ENCODE measurements at regions not wholly inside any gene's neighbourhood (a gene's known extent, or its start where the extent isn't known, plus 50 kb on each side); places are given as distances from the start of the nearest gene placed in this dataset.

- Histone ChIP-seq H3K4me3 (ENCODE audit: low read length) (no peak overlapping the region), H3K9ac (ENCODE audit: low read length) (no peak overlapping the region), H3K27ac (ENCODE audit: low read depth, low read length) (no peak overlapping the region), H3K4me1 (ENCODE audit: control insufficient read depth, insufficient read depth, low read length) (no peaks in the 10 kb centered on the region), H3K27me3 (ENCODE audit: control insufficient read depth, insufficient read depth, low read length) (no peaks in the 10 kb centered on the region), H3K36me3 (ENCODE audit: control insufficient read depth, insufficient read depth, low read length) (no peaks in the 10 kb centered on the region)
These were observed 428.7 kb downstream of the INHBA start for GRCh38 chr7:41274179-41274578.

DNA sequence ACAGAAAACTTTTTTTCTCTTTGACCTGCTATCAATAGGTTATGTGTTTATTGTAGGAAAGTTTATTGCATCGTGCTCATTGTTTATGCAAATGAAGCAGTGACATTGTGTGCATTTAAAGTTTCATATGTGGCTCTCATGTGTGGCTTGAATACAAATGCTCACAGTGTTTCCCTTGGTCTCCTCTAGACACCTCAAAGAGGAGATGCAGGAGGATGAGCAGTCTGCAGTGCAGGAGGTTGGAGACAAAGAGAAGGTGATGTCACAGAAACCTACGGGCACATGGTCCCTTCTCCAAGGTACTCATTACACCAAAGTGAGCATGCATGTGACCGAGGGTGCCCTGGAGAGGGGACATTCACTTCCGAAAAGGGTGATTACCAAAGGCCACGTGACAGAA is 430.2 kb downstream of the INHBA start:
- Histone ChIP-seq H3K36me3 (ENCODE audit: control insufficient read depth, insufficient read depth, low read length) (no peaks in the 10 kb centered on the region), H3K4me3 (ENCODE audit: low read length) (no peak overlapping the region), H3K4me1 (ENCODE audit: control insufficient read depth, insufficient read depth, low read length) (no peaks in the 10 kb centered on the region), H3K9ac (ENCODE audit: low read length) (no peak overlapping the region), H3K27ac (ENCODE audit: low read depth, low read length) (no peak overlapping the region), H3K27me3 (ENCODE audit: control insufficient read depth, insufficient read depth, low read length) (no peaks in the 10 kb centered on the region)

DNA sequence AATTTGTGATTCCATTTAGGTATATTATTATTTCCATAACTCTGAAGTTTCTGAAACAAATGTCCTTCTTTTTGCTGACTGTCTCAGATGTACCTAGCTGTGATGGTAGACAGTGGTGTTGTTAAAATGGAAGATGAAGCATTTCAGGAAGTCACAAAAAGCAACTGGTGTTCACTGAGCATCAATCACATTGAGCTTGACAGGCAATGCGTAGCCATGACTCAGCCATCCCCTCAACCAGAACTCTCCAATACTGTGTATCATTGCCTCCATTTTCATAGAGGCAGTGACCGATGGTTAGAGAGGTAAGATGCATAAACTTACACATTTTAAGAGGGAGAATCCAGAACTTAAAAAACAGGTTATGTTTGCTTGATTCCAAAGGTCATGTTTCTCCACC is 434.0 kb downstream of the INHBA start:
- Histone ChIP-seq H3K27ac (ENCODE audit: low read depth, low read length) (no peak overlapping the region), H3K9ac (ENCODE audit: low read length) (no peak overlapping the region), H3K4me1 (ENCODE audit: control insufficient read depth, insufficient read depth, low read length) (no peaks in the 10 kb centered on the region), H3K27me3 (ENCODE audit: control insufficient read depth, insufficient read depth, low read length) (no peaks in the 10 kb centered on the region), H3K36me3 (ENCODE audit: control insufficient read depth, insufficient read depth, low read length) (no peaks in the 10 kb centered on the region), H3K4me3 (ENCODE audit: low read length) (no peak overlapping the region)

DNA sequence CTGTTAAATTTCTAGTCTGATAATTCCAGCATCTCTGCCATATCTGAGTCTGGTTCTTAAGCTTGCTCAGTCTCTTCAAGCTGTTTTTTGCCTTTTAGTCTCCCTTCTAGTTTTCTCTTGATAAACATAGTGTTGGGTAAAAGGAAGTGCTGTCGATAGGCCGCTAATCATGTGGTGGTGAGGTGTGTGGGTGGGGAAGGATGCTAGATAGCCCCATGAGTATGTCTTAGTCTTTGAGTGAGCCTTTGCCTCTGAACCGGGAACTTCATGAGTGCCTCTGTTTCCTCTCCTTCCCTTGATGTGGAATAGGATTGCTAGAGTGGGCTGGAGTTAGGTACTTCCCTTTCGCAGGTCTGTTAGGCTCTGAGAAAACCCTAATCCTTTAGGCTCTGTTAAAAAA is 441.8 kb downstream of the INHBA start:
- Histone ChIP-seq H3K36me3 (ENCODE audit: control insufficient read depth, insufficient read depth, low read length) (no peaks in the 10 kb centered on the region), H3K27ac (ENCODE audit: low read depth, low read length) (no peak overlapping the region), H3K27me3 (ENCODE audit: control insufficient read depth, insufficient read depth, low read length) (no peaks in the 10 kb centered on the region), H3K4me3 (ENCODE audit: low read length) (no peak overlapping the region), H3K9ac (ENCODE audit: low read length) (no peak overlapping the region), H3K4me1 (ENCODE audit: control insufficient read depth, insufficient read depth, low read length) (no peaks in the 10 kb centered on the region)

GRCh38 chr7:41257660-41258059 is 445.2 kb downstream of the INHBA start:
- Histone ChIP-seq H3K4me1 (ENCODE audit: control insufficient read depth, insufficient read depth, low read length) (no peaks in the 10 kb centered on the region), H3K27me3 (ENCODE audit: control insufficient read depth, insufficient read depth, low read length) (no peaks in the 10 kb centered on the region), H3K4me3 (ENCODE audit: low read length) (no peak overlapping the region), H3K27ac (ENCODE audit: low read depth, low read length) (no peak overlapping the region), H3K9ac (ENCODE audit: low read length) (no peak overlapping the region), H3K36me3 (ENCODE audit: control insufficient read depth, insufficient read depth, low read length) (no peaks in the 10 kb centered on the region)

DNA sequence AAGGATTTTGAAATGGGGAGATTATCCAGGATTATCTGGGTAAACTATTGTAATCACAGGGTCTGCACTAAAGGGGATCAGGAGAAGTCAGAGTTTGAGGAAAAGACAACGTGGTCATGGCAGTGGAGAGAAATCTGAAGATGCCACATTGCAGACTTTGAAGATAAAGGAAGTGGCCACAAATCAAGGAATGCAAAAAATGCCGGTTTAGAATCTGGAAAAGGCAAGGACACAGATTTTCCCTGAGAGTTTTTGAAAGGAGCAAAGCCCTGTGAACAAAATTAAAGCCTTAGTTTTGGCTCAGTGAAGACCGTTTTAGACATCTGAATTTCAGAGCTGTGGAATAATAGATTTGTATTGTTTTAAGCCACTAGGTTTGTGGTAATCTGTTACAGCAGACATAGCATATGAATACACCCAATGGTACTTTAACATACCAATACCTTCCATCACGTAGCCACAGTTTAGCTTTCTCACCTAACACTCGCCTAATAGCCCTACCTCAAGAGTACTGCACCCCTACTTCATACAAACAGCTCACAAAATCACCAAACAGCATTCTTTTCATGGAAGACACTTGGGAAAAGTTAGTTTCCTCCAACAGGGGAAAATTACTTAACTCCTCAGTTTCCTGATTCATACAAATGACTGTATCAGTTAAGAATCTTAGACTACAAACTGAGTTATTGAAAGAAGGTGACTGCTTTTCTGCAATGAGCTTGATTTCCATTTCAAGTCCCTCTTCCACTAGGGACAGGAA is 446.5 kb downstream of the INHBA start:
- H3K4me1 ChIP-seq (ENCODE audit: control insufficient read depth, insufficient read depth, low read length): no peaks in the 10 kb centered on the region
- no peak overlapping the region for H3K27ac ChIP-seq (ENCODE audit: low read depth, low read length)
- no peaks in the 10 kb centered on the region for H3K27me3 ChIP-seq (ENCODE audit: control insufficient read depth, insufficient read depth, low read length)
- no peak overlapping the region for H3K9ac ChIP-seq (ENCODE audit: low read length)
- no peak overlapping the region for H3K4me3 ChIP-seq (ENCODE audit: low read length)
- H3K36me3 ChIP-seq (ENCODE audit: control insufficient read depth, insufficient read depth, low read length): no peaks in the 10 kb centered on the region

GRCh38 chr7:41255716-41256115 is 447.2 kb downstream of the INHBA start:
- Histone ChIP-seq H3K27ac (ENCODE audit: low read depth, low read length) (no peak overlapping the region), H3K27me3 (ENCODE audit: control insufficient read depth, insufficient read depth, low read length) (no peaks in the 10 kb centered on the region), H3K36me3 (ENCODE audit: control insufficient read depth, insufficient read depth, low read length) (no peaks in the 10 kb centered on the region), H3K4me1 (ENCODE audit: control insufficient read depth, insufficient read depth, low read length) (no peaks in the 10 kb centered on the region), H3K9ac (ENCODE audit: low read length) (no peak overlapping the region), H3K4me3 (ENCODE audit: low read length) (no peak overlapping the region)

GRCh38 chr7:41255113-41255512 is 447.8 kb downstream of the INHBA start:
- H3K27me3 ChIP-seq (ENCODE audit: control insufficient read depth, insufficient read depth, low read length): no peaks in the 10 kb centered on the region
- no peaks in the 10 kb centered on the region for H3K36me3 ChIP-seq (ENCODE audit: control insufficient read depth, insufficient read depth, low read length)
- no peak overlapping the region for H3K27ac ChIP-seq (ENCODE audit: low read depth, low read length)
- no peaks in the 10 kb centered on the region for H3K4me1 ChIP-seq (ENCODE audit: control insufficient read depth, insufficient read depth, low read length)
- H3K4me3 ChIP-seq (ENCODE audit: low read length): no peak overlapping the region
- H3K9ac ChIP-seq (ENCODE audit: low read length): no peak overlapping the region

- no peaks in the 10 kb centered on the region for H3K36me3 ChIP-seq (ENCODE audit: control insufficient read depth, insufficient read depth, low read length)
- H3K4me3 ChIP-seq (ENCODE audit: low read length): no peak overlapping the region
- H3K27ac ChIP-seq (ENCODE audit: low read depth, low read length): no peak overlapping the region
- H3K9ac ChIP-seq (ENCODE audit: low read length): no peak overlapping the region
- H3K4me1 ChIP-seq (ENCODE audit: control insufficient read depth, insufficient read depth, low read length): no peaks in the 10 kb centered on the region
- H3K27me3 ChIP-seq (ENCODE audit: control insufficient read depth, insufficient read depth, low read length): no peaks in the 10 kb centered on the region
These were observed 449.9 kb downstream of the INHBA start for GRCh38 chr7:41252957-41253356.

DNA sequence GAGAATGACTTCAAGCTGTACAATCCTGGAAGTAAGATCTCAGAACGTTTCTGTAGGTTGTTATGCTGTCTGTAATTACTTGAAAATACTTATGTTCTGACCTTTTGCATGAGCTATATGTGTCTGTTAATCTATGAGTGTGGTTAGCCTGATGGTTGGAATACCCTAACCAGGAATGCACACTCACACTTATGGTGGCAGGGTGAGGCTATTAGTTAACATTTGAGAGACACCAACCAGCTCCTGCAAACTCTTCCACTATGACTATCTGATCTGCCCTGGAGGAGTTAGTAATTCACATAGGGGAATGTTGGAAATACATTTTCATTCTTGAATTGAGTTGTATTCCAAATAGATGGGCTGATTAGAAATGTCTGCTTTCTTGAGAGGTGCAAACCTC is 450.3 kb downstream of the INHBA start:
- no peak overlapping the region for H3K4me3 ChIP-seq (ENCODE audit: low read length)
- H3K4me1 ChIP-seq (ENCODE audit: control insufficient read depth, insufficient read depth, low read length): no peaks in the 10 kb centered on the region
- H3K27me3 ChIP-seq (ENCODE audit: control insufficient read depth, insufficient read depth, low read length): no peaks in the 10 kb centered on the region
- no peaks in the 10 kb centered on the region for H3K36me3 ChIP-seq (ENCODE audit: control insufficient read depth, insufficient read depth, low read length)
- no peak overlapping the region for H3K27ac ChIP-seq (ENCODE audit: low read depth, low read length)
- no peak overlapping the region for H3K9ac ChIP-seq (ENCODE audit: low read length)

GRCh38 chr7:41247143-41247865 is 455.6 kb downstream of the INHBA start:
- no peaks in the 10 kb centered on the region for H3K4me1 ChIP-seq (ENCODE audit: control insufficient read depth, insufficient read depth, low read length)
- no peak overlapping the region for H3K9ac ChIP-seq (ENCODE audit: low read length)
- H3K36me3 ChIP-seq (ENCODE audit: control insufficient read depth, insufficient read depth, low read length): no peaks in the 10 kb centered on the region
- no peak overlapping the region for H3K4me3 ChIP-seq (ENCODE audit: low read length)
- no peaks in the 10 kb centered on the region for H3K27me3 ChIP-seq (ENCODE audit: control insufficient read depth, insufficient read depth, low read length)
- no peak overlapping the region for H3K27ac ChIP-seq (ENCODE audit: low read depth, low read length)

DNA sequence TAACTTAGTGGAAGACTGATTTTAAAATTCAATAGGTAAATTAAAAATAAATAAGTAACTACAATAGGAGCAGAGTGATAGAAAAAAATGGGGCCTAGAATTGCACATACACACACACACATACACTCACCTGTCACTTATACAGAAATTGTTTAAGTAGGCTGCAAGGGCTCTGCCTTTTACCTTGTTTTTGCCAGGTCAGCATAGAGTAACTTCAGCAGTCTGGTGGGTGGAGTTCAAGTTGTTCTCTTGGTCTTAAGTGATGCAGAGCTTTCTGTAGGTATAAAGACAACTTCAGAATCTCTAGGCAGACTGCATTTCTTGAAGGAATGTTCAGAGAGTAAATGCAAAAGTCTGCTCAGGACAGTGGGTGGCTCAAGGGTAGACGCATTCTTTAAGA is 457.0 kb downstream of the INHBA start:
- Histone ChIP-seq H3K9ac (ENCODE audit: low read length) (no peak overlapping the region), H3K36me3 (ENCODE audit: control insufficient read depth, insufficient read depth, low read length) (no peaks in the 10 kb centered on the region), H3K4me1 (ENCODE audit: control insufficient read depth, insufficient read depth, low read length) (no peaks in the 10 kb centered on the region), H3K27me3 (ENCODE audit: control insufficient read depth, insufficient read depth, low read length) (no peaks in the 10 kb centered on the region), H3K27ac (ENCODE audit: low read depth, low read length) (no peak overlapping the region), H3K4me3 (ENCODE audit: low read length) (no peak overlapping the region)

DNA sequence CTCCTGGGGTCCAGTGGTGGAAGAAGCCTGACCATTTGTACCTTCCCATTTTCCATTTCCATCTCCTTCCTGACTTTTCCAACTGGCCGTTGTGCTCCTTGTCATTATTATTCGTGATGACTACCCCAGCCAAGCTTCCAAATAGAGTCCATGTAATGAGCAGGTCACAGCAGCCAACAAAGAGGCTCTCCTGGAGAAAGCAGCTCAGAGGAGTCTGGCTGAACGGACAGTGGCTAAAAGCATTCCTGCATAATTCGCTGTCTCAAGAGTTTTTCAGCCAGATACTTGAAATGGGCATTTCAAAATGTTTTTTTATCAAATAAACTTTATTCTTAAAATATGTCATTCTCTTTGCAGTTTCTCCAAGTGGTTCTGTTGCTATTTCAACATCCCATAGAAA is 458.6 kb downstream of the INHBA start:
- H3K27ac ChIP-seq (ENCODE audit: low read depth, low read length): no peak overlapping the region
- no peak overlapping the region for H3K4me3 ChIP-seq (ENCODE audit: low read length)

More for the DNA sequence above, 458.6 kb downstream of the INHBA start:
- no peaks in the 10 kb centered on the region for H3K27me3 ChIP-seq (ENCODE audit: control insufficient read depth, insufficient read depth, low read length)
- H3K4me1 ChIP-seq (ENCODE audit: control insufficient read depth, insufficient read depth, low read length): no peaks in the 10 kb centered on the region
- no peak overlapping the region for H3K9ac ChIP-seq (ENCODE audit: low read length)
- no peaks in the 10 kb centered on the region for H3K36me3 ChIP-seq (ENCODE audit: control insufficient read depth, insufficient read depth, low read length)

All from rectal smooth muscle tissue (tissue), 1 donor.